Astrocyte (in vitro differentiated cells and primary cell): ENCODE measurements at regions not wholly inside any gene's neighbourhood (a gene's known extent, or its start where the extent isn't known, plus 50 kb on each side); places are given as distances from the start of the nearest gene placed in this dataset.
A peak's percentile ranks its signal among the peaks of the same experiment; 100 is the strongest.
"Not testable (repeated sequence)": the region's sequence is repeated elsewhere in the genome, so short reads cannot be mapped to it uniquely, and the experiment has no call there.

Source experiments
- DNase-seq: peaks from one replicate; pipeline ENCODE4 v3.0.0-alpha.2; 2010; ENCODE audit warnings: low read depth
- FAIRE-seq: peaks from 2 replicates; lab custom pipeline; 2011; peaks lifted over from hg19 to GRCh38; lab: Jason Lieb, UNC
- H2AFZ ChIP-seq: 2 replicates; pipeline ENCODE4 v1.6.0; 2012; ENCODE audit warnings: low read depth, low read length, inconsistent platforms
- H3K27ac ChIP-seq: 2 replicates; pipeline ENCODE4 v1.5.1; 2011; ENCODE audit warnings: low read depth, low read length, inconsistent platforms
- H3K27me3 ChIP-seq: 2 replicates; pipeline ENCODE4 v1.6.0; 2011; ENCODE audit warnings: low read length, inconsistent platforms; ENCODE audit not compliant: insufficient read depth
- H3K36me3 ChIP-seq: 2 replicates; pipeline ENCODE4 v1.5.1; 2011; ENCODE audit warnings: low read length, inconsistent platforms; ENCODE audit not compliant: insufficient read depth
- H3K4me1 ChIP-seq: 2 replicates; pipeline ENCODE4 v1.5.1; 2011; ENCODE audit warnings: low read length, inconsistent platforms; ENCODE audit not compliant: insufficient read depth
- H3K4me2 ChIP-seq: 2 replicates; pipeline ENCODE4 v1.6.0; 2012; ENCODE audit warnings: low read length, inconsistent platforms
- H3K4me3 ChIP-seq: 2 replicates; pipeline ENCODE4 v1.5.1; 2011; ENCODE audit warnings: low read depth, mild to moderate bottlenecking, low read length, inconsistent platforms; ENCODE audit not compliant: insufficient read depth
- H3K79me2 ChIP-seq: 2 replicates; pipeline ENCODE4 v1.6.0; 2012; ENCODE audit warnings: mild to moderate bottlenecking, low read length, inconsistent platforms; ENCODE audit not compliant: insufficient read depth
- H3K9ac ChIP-seq: 2 replicates; pipeline ENCODE4 v1.6.0; 2012; ENCODE audit warnings: mild to moderate bottlenecking, low read length, inconsistent platforms
- H3K9me3 ChIP-seq: 2 replicates; pipeline ENCODE4 v1.5.1; 2012; ENCODE audit warnings: low read depth, mild to moderate bottlenecking, low read length, inconsistent platforms; ENCODE audit not compliant: insufficient read depth
- H4K20me1 ChIP-seq: 2 replicates; pipeline ENCODE4 v1.6.0; 2012; ENCODE audit warnings: low read length, inconsistent platforms; ENCODE audit not compliant: insufficient read depth
- H3K27ac Mint-ChIP-seq: one replicate; pipeline ENCODE4 v1.8.0; 2021; ENCODE audit warnings: mild to moderate bottlenecking, mixed read lengths; ENCODE audit not compliant: unreplicated experiment
- H3K27me3 Mint-ChIP-seq: one replicate; pipeline ENCODE4 v1.8.0; 2021; ENCODE audit warnings: low read depth, mixed read lengths; ENCODE audit not compliant: unreplicated experiment
- H3K36me3 Mint-ChIP-seq: one replicate; pipeline ENCODE4 v1.8.0; 2021; ENCODE audit warnings: low read depth, mixed read lengths; ENCODE audit not compliant: unreplicated experiment
- H3K4me1 Mint-ChIP-seq: one replicate; pipeline ENCODE4 v1.8.0; 2021; ENCODE audit warnings: low read depth, mixed read lengths; ENCODE audit not compliant: unreplicated experiment
- H3K4me3 Mint-ChIP-seq: one replicate; pipeline ENCODE4 v1.8.0; 2021; ENCODE audit warnings: mild to moderate bottlenecking, moderate library complexity, mixed read lengths; ENCODE audit not compliant: unreplicated experiment
- H3K9me3 Mint-ChIP-seq: one replicate; pipeline ENCODE4 v1.8.0; 2021; ENCODE audit warnings: mild to moderate bottlenecking, mixed read lengths; ENCODE audit not compliant: unreplicated experiment
- EZH2 ChIP-seq: IDR thresholded peaks from 2 replicates; pipeline ENCODE4 v1.6.1; 2012; ENCODE audit warnings: mild to moderate bottlenecking, low read length, inconsistent platforms; ENCODE audit not compliant: insufficient read depth
- TF ChIP-seq, protein P1 (sequence below): IDR thresholded peaks from 2 replicates; pipeline ENCODE4 v1.5.1; 2011; ENCODE audit warnings: low read depth, mild to moderate bottlenecking, inconsistent platforms, low read length, moderate library complexity; ENCODE audit not compliant: insufficient read depth

DNA sequence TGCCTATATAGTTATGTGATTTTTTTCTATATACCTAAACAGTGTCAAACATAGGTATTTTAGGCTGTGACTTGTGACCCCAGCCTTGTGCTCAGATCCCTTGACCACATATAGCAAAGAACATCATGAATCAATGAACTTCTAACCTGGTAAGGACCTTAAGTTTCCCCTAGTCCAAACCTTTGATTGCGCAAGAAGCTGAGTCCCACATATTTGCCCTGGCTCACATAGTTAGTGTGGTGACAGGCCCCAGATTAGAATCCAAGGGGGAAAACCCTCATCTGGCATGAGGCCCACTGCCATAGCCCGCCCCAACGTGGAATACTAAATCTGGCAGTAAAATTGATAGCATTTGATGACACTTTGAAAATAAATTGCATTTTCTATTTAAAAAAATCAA lies 171.8 kb downstream of the MZT1 start:
- Histone ChIP-seq H3K79me2 (no peaks in the 10 kb centered on the region), H3K9me3 (no peaks in the 10 kb centered on the region), H3K9ac (no peak overlapping the region), H2AFZ (no peak overlapping the region), H3K4me3 (no peak overlapping the region), H3K4me2 (no peak overlapping the region), H3K36me3 (no peaks in the 10 kb centered on the region), H4K20me1 (no peaks in the 10 kb centered on the region), H3K27ac (no peak overlapping the region), H3K4me1 (no peaks in the 10 kb centered on the region), H3K27me3 (no peaks in the 10 kb centered on the region)
- no peak overlapping the region for H3K4me3 Mint-ChIP-seq
- no peaks in the 10 kb centered on the region for H3K4me1 Mint-ChIP-seq
- FAIRE-seq (no peak), DNase-seq (no peak)
- no peak overlapping the region for H3K27ac Mint-ChIP-seq
- TF ChIP-seq, protein P1, sequence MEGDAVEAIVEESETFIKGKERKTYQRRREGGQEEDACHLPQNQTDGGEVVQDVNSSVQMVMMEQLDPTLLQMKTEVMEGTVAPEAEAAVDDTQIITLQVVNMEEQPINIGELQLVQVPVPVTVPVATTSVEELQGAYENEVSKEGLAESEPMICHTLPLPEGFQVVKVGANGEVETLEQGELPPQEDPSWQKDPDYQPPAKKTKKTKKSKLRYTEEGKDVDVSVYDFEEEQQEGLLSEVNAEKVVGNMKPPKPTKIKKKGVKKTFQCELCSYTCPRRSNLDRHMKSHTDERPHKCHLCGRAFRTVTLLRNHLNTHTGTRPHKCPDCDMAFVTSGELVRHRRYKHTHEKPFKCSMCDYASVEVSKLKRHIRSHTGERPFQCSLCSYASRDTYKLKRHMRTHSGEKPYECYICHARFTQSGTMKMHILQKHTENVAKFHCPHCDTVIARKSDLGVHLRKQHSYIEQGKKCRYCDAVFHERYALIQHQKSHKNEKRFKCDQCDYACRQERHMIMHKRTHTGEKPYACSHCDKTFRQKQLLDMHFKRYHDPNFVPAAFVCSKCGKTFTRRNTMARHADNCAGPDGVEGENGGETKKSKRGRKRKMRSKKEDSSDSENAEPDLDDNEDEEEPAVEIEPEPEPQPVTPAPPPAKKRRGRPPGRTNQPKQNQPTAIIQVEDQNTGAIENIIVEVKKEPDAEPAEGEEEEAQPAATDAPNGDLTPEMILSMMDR = no peak
- no peaks in the 10 kb centered on the region for H3K36me3 Mint-ChIP-seq
- H3K9me3 Mint-ChIP-seq = no peaks in the 10 kb centered on the region
- no peaks in the 10 kb centered on the region for H3K27me3 Mint-ChIP-seq

DNA sequence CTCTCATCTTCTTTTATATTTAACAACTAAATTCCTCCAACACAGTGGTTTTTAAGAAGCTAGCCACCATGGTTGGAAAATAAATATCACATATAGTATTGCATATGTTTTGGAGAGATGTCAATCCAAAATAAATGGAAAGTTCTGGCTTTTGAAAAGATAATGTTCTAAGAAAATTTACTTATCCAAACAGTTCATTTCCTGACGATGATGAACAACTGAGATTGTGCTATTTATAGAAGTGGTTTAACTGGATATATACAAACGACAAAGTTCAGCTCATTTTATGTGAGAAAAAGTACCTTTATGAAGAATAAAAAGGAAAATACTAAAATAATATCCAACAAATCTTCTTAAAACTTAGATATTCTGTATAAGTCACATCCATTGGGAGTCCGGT lies 174.7 kb downstream of the MZT1 start:
- Histone ChIP-seq H3K4me2 (no peak overlapping the region), H3K36me3 (no peaks in the 10 kb centered on the region), H3K9ac (no peak overlapping the region), H2AFZ (no peak overlapping the region), H3K4me1 (no peaks in the 10 kb centered on the region), H3K27me3 (no peaks in the 10 kb centered on the region), H3K79me2 (no peaks in the 10 kb centered on the region), H3K27ac (no peak overlapping the region), H4K20me1 (no peaks in the 10 kb centered on the region), H3K4me3 (no peak overlapping the region), H3K9me3 (no peaks in the 10 kb centered on the region)
- DNase-seq (peak; percentile 19), FAIRE-seq (no peak)
- no peak overlapping the region for H3K4me3 Mint-ChIP-seq
- no peaks in the 10 kb centered on the region for H3K27me3 Mint-ChIP-seq
- H3K27ac Mint-ChIP-seq = no peak overlapping the region
- TF ChIP-seq, protein P1 = no peak
- no peak for TF ChIP-seq EZH2
- no peaks in the 10 kb centered on the region for H3K4me1 Mint-ChIP-seq
- no peaks in the 10 kb centered on the region for H3K36me3 Mint-ChIP-seq
- no peaks in the 10 kb centered on the region for H3K9me3 Mint-ChIP-seq

DNA sequence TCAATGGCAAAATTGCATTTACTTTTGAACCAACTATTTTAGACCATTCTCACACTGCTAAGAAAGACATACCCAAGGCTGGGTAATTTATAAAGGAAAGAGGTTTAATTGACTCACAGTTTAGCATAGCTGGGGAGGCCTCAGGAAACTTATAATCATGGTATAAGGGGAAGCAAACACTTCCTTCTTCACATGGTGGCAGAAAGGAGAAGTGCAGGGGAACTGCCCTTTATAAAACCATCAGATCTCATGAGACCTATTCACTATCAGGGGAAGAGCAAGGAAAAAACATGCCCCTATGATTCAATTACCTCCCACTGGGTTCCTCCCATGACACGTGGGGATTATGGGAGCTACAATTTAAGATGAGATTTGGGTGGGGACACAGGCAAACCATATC lies 181.5 kb downstream of the MZT1 start:
- not testable (repeated sequence) for H3K36me3 Mint-ChIP-seq, H4K20me1 ChIP-seq, H3K9me3 ChIP-seq, H2AFZ ChIP-seq, FAIRE-seq, H3K27ac Mint-ChIP-seq, H3K27ac ChIP-seq, H3K4me1 Mint-ChIP-seq, H3K4me3 Mint-ChIP-seq, H3K79me2 ChIP-seq, H3K4me3 ChIP-seq, H3K27me3 ChIP-seq, H3K9ac ChIP-seq, DNase-seq, H3K27me3 Mint-ChIP-seq, H3K9me3 Mint-ChIP-seq, H3K36me3 ChIP-seq, H3K4me1 ChIP-seq, H3K4me2 ChIP-seq
